ENCODE measurements at regions not wholly inside any gene's neighbourhood (a gene's known extent, or its start where the extent isn't known, plus 50 kb on each side); places are given as distances from the start of the nearest gene placed in this dataset.

- TF ChIP-seq NBN (IDR thresholded peaks at IDR 0.05) (no peak), FOXM1 (IDR thresholded peaks at IDR 0.05; ENCODE audit: low read depth, low read length) (peak; percentile 90), IKZF2 (IDR thresholded peaks at IDR 0.05) (peak; percentile 24 to 60; a peak in 3 of 4 replicates), ZNF207 (IDR thresholded peaks at IDR 0.05; ENCODE audit: borderline replicate concordance) (no peak), DPF2 (IDR thresholded peaks at IDR 0.05) (peak; percentile 60; the same call in 1 of the 2 replicates), GABPA (IDR thresholded peaks at IDR 0.05; ENCODE audit: low read depth) (peak; percentile 48; the same call in 1 of the 2 replicates), CREM (IDR thresholded peaks at IDR 0.05; ENCODE audit: low read depth) (peak; percentile 61), CEBPZ (IDR thresholded peaks at IDR 0.05; ENCODE audit: low read depth, low read length) (no peak), MEF2B (IDR thresholded peaks at IDR 0.05; ENCODE audit: partially characterized antibody, poor library complexity, severe bottlenecking) (no peak), SMARCA5 (IDR thresholded peaks at IDR 0.05) (peak; percentile 31; the same call in 1 of the 2 replicates), CTCF (IDR thresholded peaks at IDR 0.05 in 2 of 3, conservative IDR thresholded peaks at IDR 0.05 in 1 of 3; ENCODE audit: control insufficient read depth in 2 of 3, extremely low read depth in 1 of 3, insufficient read depth in 1 of 3, low read depth in 3 of 3, low read length in 3 of 3) (peak; percentile 54 to 57 (median 56); a peak in 5 of 6 replicates), BCL11A (IDR thresholded peaks at IDR 0.05; ENCODE audit: low read depth, low read length) (peak; percentile 85), MTA2 (IDR thresholded peaks at IDR 0.05; ENCODE audit: low read depth) (peak; percentile 64; the same call in 1 of the 2 replicates), ATF2 (IDR thresholded peaks at IDR 0.05; ENCODE audit: low read length) (peak; percentile 89), MAX (IDR thresholded peaks at IDR 0.05; ENCODE audit: low read depth, low read length) (no peak), SUZ12 (IDR thresholded peaks at IDR 0.05; ENCODE audit: unreplicated experiment) (no peak), NFIC (IDR thresholded peaks at IDR 0.05; ENCODE audit: low read depth, low read length) (peak; percentile 95), E4F1 (IDR thresholded peaks at IDR 0.05; ENCODE audit: borderline replicate concordance, partially characterized antibody) (no peak), ELK1 (IDR thresholded peaks at IDR 0.05; ENCODE audit: low read depth, low read length) (no peak)
Measured at GRCh38 chr9:31542384-31543055, 841.9 kb upstream of the ACO1 start (continued).
